HG03565 (cell line): ENCODE measurements at regions not wholly inside any gene's neighbourhood (a gene's known extent, or its start where the extent isn't known, plus 50 kb on each side); places are given as distances from the start of the nearest gene placed in this dataset.

Source experiments
- ATAC-seq: cut with Tn5 transposase; IDR thresholded peaks from one replicate; pipeline ENCODE4 v1.9.1; 2021; ENCODE audit warnings: mild to moderate bottlenecking, moderate library complexity; ENCODE audit not compliant: unreplicated experiment

- ATAC-seq: no peak
These were observed 166.6 kb downstream of the KITLG start for GRCh38 chr12:88413646-88414045.

DNA sequence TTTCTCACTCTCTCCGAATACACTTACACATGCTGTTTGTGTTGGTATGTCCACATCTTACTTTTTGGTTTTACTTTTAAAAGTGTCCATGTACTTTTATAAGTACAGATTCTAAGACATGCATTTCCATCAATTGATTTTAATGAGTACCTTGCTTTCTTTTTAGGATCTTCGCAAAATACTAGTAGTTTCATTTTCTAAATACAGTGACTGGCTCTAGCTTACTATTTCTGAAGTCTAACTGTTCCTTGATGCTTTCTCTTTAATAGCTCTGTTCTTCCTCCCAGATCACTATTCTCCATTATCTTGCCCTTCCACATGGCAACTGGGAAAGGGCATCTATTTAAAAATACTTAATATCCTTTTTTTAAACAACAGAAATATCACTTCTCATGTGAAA lies 164.1 kb downstream of the KITLG start:
- ATAC-seq: no peak

GRCh38 chr12:88416786-88417185 lies 163.5 kb downstream of the KITLG start:
- ATAC-seq: no peak

GRCh38 chr12:88417531-88417930 lies 162.7 kb downstream of the KITLG start:
- ATAC-seq: no peak

GRCh38 chr12:88418856-88419497 lies 161.3 kb downstream of the KITLG start:
- ATAC-seq: no peak

GRCh38 chr12:88419794-88420193 lies 160.5 kb downstream of the KITLG start:
- no peak for ATAC-seq

DNA sequence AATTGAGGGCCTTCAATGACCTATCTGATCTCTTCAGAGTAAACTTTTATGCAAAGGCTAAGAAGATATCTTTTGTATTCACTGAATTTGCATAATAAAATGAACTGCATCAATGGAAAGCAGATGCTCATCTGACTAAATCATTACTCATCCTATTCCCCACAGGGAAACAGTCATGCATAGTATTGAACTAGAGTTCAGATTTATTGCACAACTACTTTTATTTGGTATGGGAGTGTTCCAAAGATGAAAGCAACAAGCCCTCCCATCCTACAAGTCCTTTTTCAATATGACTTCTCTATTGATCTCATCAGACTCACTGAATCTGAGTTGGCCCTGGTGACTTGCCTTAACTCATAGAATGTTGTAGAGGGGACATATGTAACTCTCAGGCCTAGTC lies 159.8 kb downstream of the KITLG start:
- ATAC-seq: no peak

GRCh38 chr12:88424791-88425730 lies 155.2 kb downstream of the KITLG start:
- ATAC-seq: no peak

DNA sequence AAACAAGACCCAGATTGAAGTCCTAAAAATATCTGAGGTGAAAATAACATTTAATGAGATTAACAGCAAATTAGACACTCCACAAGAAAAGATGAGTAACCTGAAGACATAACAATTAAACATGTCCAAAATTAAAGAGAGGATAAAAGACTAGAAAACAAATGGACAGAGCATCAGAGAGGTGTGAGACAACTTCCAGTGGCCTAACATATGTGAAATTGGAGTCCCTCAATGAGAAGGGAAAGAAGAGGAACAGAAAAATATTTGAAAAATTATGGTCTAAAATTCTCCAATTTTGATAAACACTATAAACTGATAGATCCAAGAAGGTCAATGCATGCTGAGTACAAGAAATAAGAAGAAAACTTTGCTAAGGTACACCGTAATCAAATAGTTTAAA lies 151.9 kb downstream of the KITLG start:
- ATAC-seq: no peak

DNA sequence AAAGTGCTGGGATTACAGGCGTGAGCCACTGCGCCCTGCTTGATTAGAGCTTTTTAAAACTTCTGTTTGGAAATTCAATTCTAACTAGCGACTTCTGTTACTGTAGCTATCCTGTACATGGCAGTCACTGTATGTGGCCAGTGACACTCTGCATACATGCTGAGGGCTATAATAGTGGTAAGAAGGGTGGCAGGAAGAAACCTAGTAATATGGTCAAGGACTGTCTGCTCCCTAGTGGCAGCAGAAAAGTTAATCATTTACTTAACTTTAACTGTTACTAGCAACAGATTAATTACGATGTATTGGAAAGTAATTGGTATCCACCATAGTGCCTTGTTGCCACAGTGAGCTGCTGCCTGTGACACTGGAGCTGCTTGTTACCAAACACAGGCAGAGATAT lies 149.0 kb downstream of the KITLG start:
- no peak for ATAC-seq

GRCh38 chr12:88432531-88433490 lies 147.5 kb downstream of the KITLG start:
- ATAC-seq: no peak

DNA sequence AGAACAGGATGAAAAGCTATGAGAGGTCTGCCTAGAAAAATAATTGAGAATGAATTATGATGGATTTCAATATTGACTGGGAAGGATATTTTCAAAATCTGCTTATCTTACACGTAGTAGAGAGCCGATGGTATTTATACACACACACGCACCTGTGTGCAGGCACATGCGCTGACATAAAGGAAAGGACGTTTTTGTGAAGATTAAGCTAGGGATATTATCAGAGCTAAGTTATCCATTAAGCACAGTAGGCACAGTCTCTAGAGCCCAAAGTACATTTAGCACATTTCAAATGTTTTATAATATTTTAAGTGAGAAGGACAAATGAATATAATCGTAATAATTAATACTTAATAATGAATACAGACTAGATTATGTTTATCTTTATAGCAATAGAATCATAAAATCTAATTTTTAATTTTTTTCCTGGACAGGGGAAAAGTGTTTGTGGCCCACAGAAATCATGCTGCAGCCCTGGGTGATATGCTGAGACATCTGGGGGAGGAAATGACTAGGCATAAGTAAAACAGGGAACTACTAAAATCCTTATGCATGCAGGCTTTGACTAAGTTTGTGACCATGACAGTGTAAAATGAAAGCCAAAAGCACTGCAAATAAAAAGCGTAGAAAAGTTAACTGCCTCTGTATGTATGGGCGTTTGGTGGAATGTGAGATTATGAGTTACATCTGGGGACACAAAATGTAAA lies 146.1 kb downstream of the KITLG start:
- peak; percentile 93 for ATAC-seq

DNA sequence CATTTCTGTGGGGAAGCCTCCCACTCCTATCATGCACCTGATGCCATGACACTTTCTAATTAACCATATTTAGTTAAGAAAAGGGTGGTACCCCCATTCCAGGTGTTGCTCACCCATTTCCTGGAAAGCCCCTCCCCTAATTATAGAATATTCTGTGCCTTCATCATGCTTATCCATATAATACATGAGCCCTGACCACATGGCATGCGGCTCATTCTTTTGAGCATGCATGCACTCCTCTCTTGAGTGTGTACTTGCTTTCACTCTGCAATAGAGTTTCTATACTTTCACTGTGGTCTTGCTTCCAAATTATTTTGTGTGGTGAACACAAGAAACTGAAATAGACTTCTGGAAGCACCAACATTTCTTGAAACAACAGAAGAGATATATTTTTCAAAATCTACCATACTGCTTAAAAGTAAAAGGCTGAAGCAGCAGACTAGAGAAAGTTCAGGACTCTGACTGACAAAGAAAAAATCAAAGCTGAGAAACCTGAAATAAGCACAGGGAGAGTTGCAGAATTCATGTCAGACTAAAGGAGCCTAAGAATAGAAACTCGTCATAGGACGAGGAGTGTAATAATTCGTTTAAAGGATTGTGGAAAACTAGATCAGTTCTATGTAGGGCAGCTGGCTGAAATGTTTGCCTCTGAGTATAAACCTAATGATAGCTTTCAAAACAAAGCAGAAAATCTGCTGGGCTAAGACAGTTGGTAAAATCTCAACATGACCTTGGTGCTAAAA lies 144.8 kb downstream of the KITLG start:
- no peak for ATAC-seq

DNA sequence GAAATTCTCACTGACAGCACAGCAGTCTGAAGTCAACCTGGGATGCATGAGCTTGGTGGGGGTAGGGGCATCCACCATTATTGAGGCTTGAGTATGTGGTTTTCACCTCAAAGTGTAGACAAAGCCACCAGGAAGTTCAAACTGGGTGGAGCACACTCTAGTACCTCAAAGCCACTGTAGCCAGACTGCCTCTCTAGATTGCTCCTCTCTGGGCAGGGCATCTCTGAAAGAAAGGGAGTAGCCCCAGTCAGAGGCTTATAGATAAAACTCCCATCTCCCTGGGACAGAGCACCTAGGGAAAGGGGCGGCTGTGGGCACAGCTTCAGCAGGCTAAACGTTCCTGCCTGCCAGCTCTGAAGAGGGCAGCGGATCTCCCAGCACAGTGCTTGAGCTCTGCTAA lies 143.0 kb downstream of the KITLG start:
- no peak for ATAC-seq
